ENCODE measurements at regions not wholly inside any gene's neighbourhood (a gene's known extent, or its start where the extent isn't known, plus 50 kb on each side); places are given as distances from the start of the nearest gene placed in this dataset.

DNA sequence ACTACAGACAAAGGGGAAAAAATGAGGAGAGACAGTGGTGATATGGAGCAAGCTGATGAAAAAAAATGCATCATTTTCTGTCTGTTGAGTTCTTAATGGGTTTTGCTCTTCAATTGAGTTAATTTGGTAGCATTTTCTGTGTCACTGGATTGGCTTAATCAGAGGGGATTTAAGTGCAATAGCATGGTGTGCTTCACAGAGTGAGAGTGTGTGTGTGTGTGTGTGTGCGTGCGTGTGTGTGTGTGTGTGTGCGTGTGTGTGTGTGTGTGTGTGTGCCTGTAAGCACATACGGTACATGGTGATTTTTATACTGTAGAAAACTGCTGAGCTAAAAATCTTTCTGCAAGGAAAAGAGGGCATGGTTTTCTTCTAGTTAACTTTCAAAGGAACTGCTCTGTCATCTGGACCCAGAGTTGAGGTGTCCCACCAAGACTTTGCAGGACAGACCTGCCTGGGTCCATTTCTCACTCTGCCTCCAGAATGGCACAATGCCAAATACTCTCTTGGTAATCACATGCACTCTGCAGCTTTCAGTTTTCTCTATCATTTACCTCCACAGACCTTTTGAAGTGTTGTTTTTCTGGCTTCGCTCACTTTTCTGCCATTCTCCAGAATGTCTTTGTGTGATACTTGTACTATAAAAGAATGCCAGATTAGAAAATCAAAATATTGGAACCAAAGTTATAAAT is 952.6 kb upstream of the SOX9 start:
- TF ChIP-seq POLR2A (IDR thresholded peaks at IDR 0.05) (no peak), POLR2AphosphoS5 (IDR thresholded peaks at IDR 0.05; ENCODE audit: insufficient read depth in 1 of 2, low read depth in 1 of 2) (no peak)
- TF ChIP-seq, protein P1, sequence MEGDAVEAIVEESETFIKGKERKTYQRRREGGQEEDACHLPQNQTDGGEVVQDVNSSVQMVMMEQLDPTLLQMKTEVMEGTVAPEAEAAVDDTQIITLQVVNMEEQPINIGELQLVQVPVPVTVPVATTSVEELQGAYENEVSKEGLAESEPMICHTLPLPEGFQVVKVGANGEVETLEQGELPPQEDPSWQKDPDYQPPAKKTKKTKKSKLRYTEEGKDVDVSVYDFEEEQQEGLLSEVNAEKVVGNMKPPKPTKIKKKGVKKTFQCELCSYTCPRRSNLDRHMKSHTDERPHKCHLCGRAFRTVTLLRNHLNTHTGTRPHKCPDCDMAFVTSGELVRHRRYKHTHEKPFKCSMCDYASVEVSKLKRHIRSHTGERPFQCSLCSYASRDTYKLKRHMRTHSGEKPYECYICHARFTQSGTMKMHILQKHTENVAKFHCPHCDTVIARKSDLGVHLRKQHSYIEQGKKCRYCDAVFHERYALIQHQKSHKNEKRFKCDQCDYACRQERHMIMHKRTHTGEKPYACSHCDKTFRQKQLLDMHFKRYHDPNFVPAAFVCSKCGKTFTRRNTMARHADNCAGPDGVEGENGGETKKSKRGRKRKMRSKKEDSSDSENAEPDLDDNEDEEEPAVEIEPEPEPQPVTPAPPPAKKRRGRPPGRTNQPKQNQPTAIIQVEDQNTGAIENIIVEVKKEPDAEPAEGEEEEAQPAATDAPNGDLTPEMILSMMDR (IDR thresholded peaks at IDR 0.05): no peak
- no peak for DNase-seq (ENCODE audit: extremely low spot score in 2 of 2)
- intact Hi-C loops (cut with DNase I): no loop called here
- Histone ChIP-seq H3K4me1 (no peaks in the 10 kb centered on the region), H3K4me3 (no peak overlapping the region), H3K9me3 (no peaks in the 10 kb centered on the region), H3K27me3 (no peaks in the 10 kb centered on the region), H3K36me3 (no peaks in the 10 kb centered on the region), H3K27ac (no peak overlapping the region)

GRCh38 chr17:71170070-71170469 is 950.8 kb upstream of the SOX9 start:
- Histone ChIP-seq H3K4me1 (no peaks in the 10 kb centered on the region), H3K36me3 (no peaks in the 10 kb centered on the region), H3K27ac (no peak overlapping the region), H3K4me3 (no peak overlapping the region), H3K27me3 (no peaks in the 10 kb centered on the region), H3K9me3 (no peaks in the 10 kb centered on the region)
- TF ChIP-seq, protein P1 (IDR thresholded peaks at IDR 0.05): no peak
- no peak for TF ChIP-seq POLR2A (IDR thresholded peaks at IDR 0.05)
- TF ChIP-seq POLR2AphosphoS5 (IDR thresholded peaks at IDR 0.05; ENCODE audit: insufficient read depth in 1 of 2, low read depth in 1 of 2): no peak
- DNase-seq (ENCODE audit: extremely low spot score in 2 of 2): no peak
- intact Hi-C loops (cut with DNase I): no loop called here

- H3K4me1 ChIP-seq: no peaks in the 10 kb centered on the region
- H3K27me3 ChIP-seq: no peaks in the 10 kb centered on the region
- no peak overlapping the region for H3K27ac ChIP-seq
- TF ChIP-seq POLR2A (IDR thresholded peaks at IDR 0.05) (no peak), POLR2AphosphoS5 (IDR thresholded peaks at IDR 0.05; ENCODE audit: insufficient read depth in 1 of 2, low read depth in 1 of 2) (no peak)
- TF ChIP-seq, protein P1 (IDR thresholded peaks at IDR 0.05): no peak
- no peak for DNase-seq (ENCODE audit: extremely low spot score in 2 of 2)
- no peaks in the 10 kb centered on the region for H3K36me3 ChIP-seq
- intact Hi-C loops (cut with DNase I): no loop called here
- no peak overlapping the region for H3K4me3 ChIP-seq
- H3K9me3 ChIP-seq: no peaks in the 10 kb centered on the region
These were observed 949.5 kb upstream of the SOX9 start for GRCh38 chr17:71171270-71171669.

DNA sequence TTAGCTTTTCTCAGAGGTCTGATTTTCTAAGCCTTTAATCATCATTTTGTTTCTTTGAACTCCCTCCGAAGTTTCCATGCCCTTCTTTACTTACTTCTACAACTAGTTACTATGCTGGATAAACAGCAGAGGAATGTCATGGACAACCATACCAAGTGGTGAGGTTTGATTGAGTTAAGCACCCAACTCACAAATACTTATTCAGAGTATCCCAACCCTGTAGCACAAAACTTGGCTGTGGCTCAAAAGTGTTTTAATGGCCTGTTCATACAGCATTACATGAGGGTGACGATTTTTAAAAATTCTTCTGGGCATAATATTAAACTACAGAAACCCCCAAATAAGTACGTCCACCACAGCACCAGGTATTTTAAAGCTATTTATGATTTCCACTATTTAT is 946.8 kb upstream of the SOX9 start:
- H3K4me1 ChIP-seq: no peaks in the 10 kb centered on the region
- TF ChIP-seq, protein P1 (IDR thresholded peaks at IDR 0.05): no peak
- no peak for TF ChIP-seq POLR2AphosphoS5 (IDR thresholded peaks at IDR 0.05; ENCODE audit: insufficient read depth in 1 of 2, low read depth in 1 of 2)
- no peak for TF ChIP-seq POLR2A (IDR thresholded peaks at IDR 0.05)
- H3K9me3 ChIP-seq: no peaks in the 10 kb centered on the region
- H3K27me3 ChIP-seq: no peaks in the 10 kb centered on the region
- intact Hi-C loops (cut with DNase I): no loop called here
- no peak overlapping the region for H3K4me3 ChIP-seq
- no peak for DNase-seq (ENCODE audit: extremely low spot score in 2 of 2)
- no peaks in the 10 kb centered on the region for H3K36me3 ChIP-seq
- H3K27ac ChIP-seq: no peak overlapping the region

- H3K9me3 ChIP-seq: no peaks in the 10 kb centered on the region
- no peaks in the 10 kb centered on the region for H3K36me3 ChIP-seq
- no peak overlapping the region for H3K4me3 ChIP-seq
- no peaks in the 10 kb centered on the region for H3K27me3 ChIP-seq
- TF ChIP-seq POLR2AphosphoS5 (IDR thresholded peaks at IDR 0.05; ENCODE audit: insufficient read depth in 1 of 2, low read depth in 1 of 2): no peak
- TF ChIP-seq POLR2A (IDR thresholded peaks at IDR 0.05): no peak
- TF ChIP-seq, protein P1 (IDR thresholded peaks at IDR 0.05): no peak
- H3K27ac ChIP-seq: no peak overlapping the region
- no peaks in the 10 kb centered on the region for H3K4me1 ChIP-seq
- intact Hi-C loops (cut with DNase I): no loop called here
- DNase-seq (ENCODE audit: extremely low spot score in 2 of 2): no peak
These were observed 944.5 kb upstream of the SOX9 start for GRCh38 chr17:71176331-71176730.

Measured in vagina (tissue), 2 donors.